HepG2 (cell line): ENCODE measurements at regions not wholly inside any gene's neighbourhood (a gene's known extent, or its start where the extent isn't known, plus 50 kb on each side); places are given as distances from the start of the nearest gene placed in this dataset.

ENCODE experiments used
- ATAC-seq: fragments of 200-7000 bp; cut with Tn5 transposase; 3 replicates; pipeline ENCODE4 v1.9.1; 2020; ENCODE audit warnings: mild to moderate bottlenecking, moderate library complexity
- BruUV-seq: library from RNA; stranded (reverse); fragments of 400-500 nt; replicated peaks from 2 replicates; lab custom pipeline; 2021; lab: Mats Ljungman, UMichigan
- CTCF ChIA-PET: fragments of 300-600 bp; formaldehyde crosslinking; extraction: SDS; loops from one replicate; lab custom pipeline; 2021; ENCODE audit warnings: low total read pairs, inconsistent platforms, low intra/inter-chr PET ratio; lab: Yijun Ruan, JAX
- POLR2A ChIA-PET: fragments of 350-600 bp; sonication (Branson Sonifier 250); formaldehyde crosslinking; loops from one replicate; lab custom pipeline; 2020; ENCODE audit warnings: antibody characterized with exemption, inconsistent platforms; lab: Yijun Ruan, JAX
- DNase-seq: peaks from one replicate; pipeline ENCODE4 v3.0.0-alpha.2; 2015; ENCODE audit warnings: low spot score
- FAIRE-seq: peaks from 3 replicates; lab custom pipeline; 2011; peaks lifted over from hg19 to GRCh38; lab: Jason Lieb, UNC
- H2AFZ ChIP-seq: one replicate; pipeline ENCODE4 v1.6.1; 2011; ENCODE audit warnings: low read length, inconsistent platforms
- H3K27ac ChIP-seq: fragments of 300-600 bp; 3 replicates; pipeline ENCODE4 v1.8.0; 2011; ENCODE audit warnings: mixed run types, mild to moderate bottlenecking, mixed read lengths, low read length, inconsistent platforms; ENCODE audit not compliant: insufficient read depth; ENCODE audit errors: extremely low read length
- H3K27me3 ChIP-seq, 2 experiments: fragments of 200-600 bp in 1 of 2; 2 replicates in 1 of 2; 3 replicates in 1 of 2; pipeline versions ENCODE4 v1.6.0 to v1.8.0; 2011; ENCODE audit warnings: low read length in 2 of 2, mild to moderate bottlenecking in 2 of 2, moderate library complexity in 2 of 2, inconsistent platforms in 1 of 2; ENCODE audit not compliant: insufficient read depth in 2 of 2, control insufficient read depth in 1 of 2
- H3K36me3 ChIP-seq, 2 experiments: fragments of 200-600 bp in 1 of 2; replicated peaks in 1 of 2; 2 replicates in 1 of 2; 3 replicates in 1 of 2; pipeline versions ENCODE4 v1.5.1 to v1.8.0; 2011; ENCODE audit warnings: low read length in 2 of 2, inconsistent platforms in 1 of 2; ENCODE audit not compliant: insufficient read depth in 2 of 2, control insufficient read depth in 1 of 2
- H3K4me1 ChIP-seq: 2 replicates; pipeline ENCODE4 v1.5.1; 2012; ENCODE audit warnings: low read length, inconsistent platforms; ENCODE audit not compliant: insufficient read depth
- H3K4me2 ChIP-seq: 2 replicates; pipeline ENCODE4 v1.6.0; 2011; ENCODE audit warnings: low read depth, low read length, inconsistent platforms
- H3K4me3 ChIP-seq, 3 experiments: fragments of 200-600 bp in 1 of 3; sonication (generic), shearing (Covaris generic) in 1 of 3; replicated peaks in 1 of 3; 2 replicates each; pipeline ENCODE4 v1.5.1; 2011 to 2016; ENCODE audit warnings: low read length in 3 of 3, inconsistent platforms in 2 of 3, low read depth in 2 of 3, mild to moderate bottlenecking in 2 of 3, control low read depth in 1 of 3, mixed read lengths in 1 of 3; ENCODE audit not compliant: insufficient read depth in 1 of 3
- H3K79me2 ChIP-seq: one replicate; pipeline ENCODE4 v1.6.1; 2011; ENCODE audit warnings: low read length, inconsistent platforms; ENCODE audit not compliant: insufficient read depth
- H3K9ac ChIP-seq: 2 replicates; pipeline ENCODE4 v1.6.0; 2011; ENCODE audit warnings: mild to moderate bottlenecking, low read depth, low read length, inconsistent platforms; ENCODE audit not compliant: insufficient read depth
- H3K9me3 ChIP-seq: 2 replicates; pipeline ENCODE4 v1.5.1; 2012; ENCODE audit warnings: mild to moderate bottlenecking, low read length
- H4K20me1 ChIP-seq: 2 replicates; pipeline ENCODE4 v1.6.0; 2011; ENCODE audit warnings: inconsistent platforms, mild to moderate bottlenecking, low read length, moderate library complexity; ENCODE audit not compliant: insufficient read depth
- CBX1 ChIP-seq: IDR thresholded peaks from one replicate; pipeline ENCODE4 v1.6.1; 2016; ENCODE audit warnings: antibody characterized with exemption, low read depth
- CREB1 ChIP-seq, 2 experiments: fragments of 450-650 bp in 1 of 2; IDR thresholded peaks; 2 replicates each; pipeline ENCODE4 v1.6.1; 2016 to 2017; ENCODE audit warnings: control low read depth in 1 of 2, mild to moderate bottlenecking in 1 of 2, missing compliant biosample characterization in 1 of 2, missing genetic modification characterization in 1 of 2
- ELF3 ChIP-seq: IDR thresholded peaks from 2 replicates; pipeline ENCODE4 v1.6.1; 2016; ENCODE audit warnings: missing genetic modification reagents, missing compliant biosample characterization
- HES4 ChIP-seq: sonication (generic); formaldehyde crosslinking; IDR thresholded peaks from 2 replicates; pipeline ENCODE4 v1.9.0; 2021; ENCODE audit warnings: mild to moderate bottlenecking, missing genetic modification reagents, borderline replicate concordance
- KAT7 ChIP-seq: IDR thresholded peaks from 2 replicates; pipeline ENCODE4 v1.6.1; 2018; ENCODE audit warnings: borderline replicate concordance, missing compliant biosample characterization
- MLXIP ChIP-seq: sonication (generic); formaldehyde crosslinking; IDR thresholded peaks from 2 replicates; pipeline ENCODE4 v1.9.0; 2021; ENCODE audit warnings: missing genetic modification reagents, borderline replicate concordance
- NFIB ChIP-seq: sonication (generic); formaldehyde crosslinking; IDR thresholded peaks from 2 replicates; pipeline ENCODE4 v1.9.0; 2021; ENCODE audit warnings: missing genetic modification reagents, mild to moderate bottlenecking, borderline replicate concordance
- NFKB2 ChIP-seq: sonication (generic); formaldehyde crosslinking; IDR thresholded peaks from 2 replicates; pipeline ENCODE4 v1.4.0; 2020; ENCODE audit warnings: missing genetic modification reagents, borderline replicate concordance
- PHF5A ChIP-seq: IDR thresholded peaks from one replicate; pipeline ENCODE4 v1.6.1; 2018; ENCODE audit warnings: low read depth, missing genetic modification reagents; ENCODE audit not compliant: unreplicated experiment
- RBAK ChIP-seq: sonication (generic); formaldehyde crosslinking; IDR thresholded peaks from 2 replicates; pipeline ENCODE4 v1.5.1; 2020; ENCODE audit warnings: mild to moderate bottlenecking, missing genetic modification reagents
- RCOR2 ChIP-seq: IDR thresholded peaks from 2 replicates; pipeline ENCODE4 v1.6.1; 2016; ENCODE audit warnings: missing biosample characterization, missing genetic modification reagents
- RFXAP ChIP-seq: sonication (generic); formaldehyde crosslinking; IDR thresholded peaks from 2 replicates; pipeline ENCODE4 v1.4.0; 2020; ENCODE audit warnings: missing genetic modification reagents, borderline replicate concordance
- SNAPC5 ChIP-seq: sonication (generic); formaldehyde crosslinking; IDR thresholded peaks from 2 replicates; pipeline ENCODE4 v1.8.1; 2023; ENCODE audit warnings: mild to moderate bottlenecking, missing genetic modification reagents, borderline replicate concordance
- TARDBP ChIP-seq: sonication (generic); formaldehyde crosslinking; IDR thresholded peaks from 2 replicates; pipeline ENCODE4 v1.8.0; 2022; ENCODE audit warnings: mild to moderate bottlenecking, missing genetic modification reagents
- ZNF451 ChIP-seq: sonication (generic); formaldehyde crosslinking; IDR thresholded peaks from 2 replicates; pipeline ENCODE4 v1.5.0; 2020; ENCODE audit warnings: mild to moderate bottlenecking, missing genetic modification reagents
- ZNF556 ChIP-seq: sonication (generic); formaldehyde crosslinking; IDR thresholded peaks from 2 replicates; pipeline ENCODE4 v1.4.0; 2020; ENCODE audit warnings: mild to moderate bottlenecking, missing genetic modification reagents, borderline replicate concordance
- ZNF691 ChIP-seq: sonication (generic); formaldehyde crosslinking; IDR thresholded peaks from 2 replicates; pipeline ENCODE4 v1.4.0; 2020; ENCODE audit warnings: missing genetic modification reagents, low read depth, mild to moderate bottlenecking, borderline replicate concordance
- ZNF749 ChIP-seq: sonication (generic); formaldehyde crosslinking; IDR thresholded peaks from 2 replicates; pipeline ENCODE4 v1.8.0; 2022; ENCODE audit warnings: mild to moderate bottlenecking, missing genetic modification reagents, moderate library complexity, borderline replicate concordance
- ZNF891 ChIP-seq: sonication (generic); formaldehyde crosslinking; IDR thresholded peaks from 2 replicates; pipeline ENCODE4 v1.5.0; 2020; ENCODE audit warnings: mild to moderate bottlenecking, missing genetic modification reagents
- ZSCAN25 ChIP-seq: sonication (generic); formaldehyde crosslinking; IDR thresholded peaks from 2 replicates; pipeline ENCODE4 v1.8.0; 2022; ENCODE audit warnings: mild to moderate bottlenecking, missing genetic modification reagents
- WGBS: methylation state at CpG from one replicate; pipeline ENCODE4 v1.1.6; 2017; ENCODE audit warnings: low lambda C conversion rate; 5-methylcytosine and 5-hydroxymethylcytosine counted together
- in situ Hi-C: cut with HindIII; loops from 2 replicates; pipeline ENCODE4 v1.10.0; 2017; ENCODE audit warnings: low pct_unique_long_range_greater_than_20kb; ENCODE audit not compliant: extremely low pct_ligation_motif_present
- intact Hi-C: fragments of 100-400 bp; cut with micrococcal nuclease; formaldehyde crosslinking; loops from one replicate; pipeline ENCODE4 v1.10.0; 2022; ENCODE audit not compliant: unreplicated experiment

- no peak for TF ChIP-seq ZNF451 (CRISPR knock-in tag)
- TF ChIP-seq ZSCAN25 (CRISPR knock-in tag): peak; percentile 67; the same call in 1 of the 2 replicates
- no peak for TF ChIP-seq RBAK (CRISPR knock-in tag)
- TF ChIP-seq CREB1 (IDR thresholded peaks at IDR 0.05): no peak
- no peak for TF ChIP-seq CREB1 (CRISPR knock-in tag; IDR thresholded peaks at IDR 0.05)
- no peak for TF ChIP-seq RFXAP (CRISPR knock-in tag)
- no peak for TF ChIP-seq PHF5A (CRISPR knock-in tag)
- TF ChIP-seq SNAPC5 (CRISPR knock-in tag): no peak
- TF ChIP-seq ZNF749 (CRISPR knock-in tag): no peak
- TF ChIP-seq TARDBP (CRISPR knock-in tag): peak; percentile 67
- TF ChIP-seq, all 625 proteins: peak for 25
Observed at GRCh38 chr9:134265078-134265477, 61.2 kb upstream of the RXRA start (continued).

- Histone ChIP-seq H3K36me3 (no peaks in the 10 kb centered on the region), H2AFZ (no peak overlapping the region), H3K9ac (no peak overlapping the region), H3K9me3 (no peaks in the 10 kb centered on the region), H3K79me2 (no peaks in the 10 kb centered on the region), H3K27me3 (peaks cover 18 to 56% of the 10 kb centered on the region in 2 experiments), H4K20me1 (no peaks in the 10 kb centered on the region), H3K4me2 (no peak overlapping the region), H3K4me1 (peaks cover 79% of the 10 kb centered on the region), H3K27ac (no peak overlapping the region), H3K4me3 (no peak overlapping the region)
- POLR2A ChIA-PET: no interaction called here
- intact Hi-C loops: loop anchor here (5.0 to 10.0 kb wide), 2 partner anchors 56 to 92 kb away; no protein-coding TSS in a partner anchor
- 67% methylated on average over 2 of the region's 2 CpGs for WGBS
- DNase-seq: no peak
- in situ Hi-C loops: no loop called here
- CTCF ChIA-PET: no interaction called here
- no peak for TF ChIP-seq CBX1
- no peak for TF ChIP-seq ELF3 (CRISPR knock-in tag)
- TF ChIP-seq ZNF891 (CRISPR knock-in tag): no peak
- no peak for TF ChIP-seq NFKB2 (CRISPR knock-in tag)
- TF ChIP-seq NFIB: no peak
- no peak for TF ChIP-seq RCOR2 (CRISPR knock-in tag)
- no peak for TF ChIP-seq KAT7
- no peak for TF ChIP-seq HES4 (CRISPR knock-in tag)
- no peak for TF ChIP-seq ZNF556 (CRISPR knock-in tag)
- no peak for TF ChIP-seq ZNF691 (CRISPR knock-in tag)
- TF ChIP-seq MLXIP (CRISPR knock-in tag): no peak
- no TSS peak for BruUV-seq
- no peak for FAIRE-seq
- no peak for ATAC-seq
Observed at GRCh38 chr9:134266418-134266817, 59.8 kb upstream of the RXRA start.
